ENCODE measurements at regions not wholly inside any gene's neighbourhood (a gene's known extent, or its start where the extent isn't known, plus 50 kb on each side); places are given as distances from the start of the nearest gene placed in this dataset.

DNA sequence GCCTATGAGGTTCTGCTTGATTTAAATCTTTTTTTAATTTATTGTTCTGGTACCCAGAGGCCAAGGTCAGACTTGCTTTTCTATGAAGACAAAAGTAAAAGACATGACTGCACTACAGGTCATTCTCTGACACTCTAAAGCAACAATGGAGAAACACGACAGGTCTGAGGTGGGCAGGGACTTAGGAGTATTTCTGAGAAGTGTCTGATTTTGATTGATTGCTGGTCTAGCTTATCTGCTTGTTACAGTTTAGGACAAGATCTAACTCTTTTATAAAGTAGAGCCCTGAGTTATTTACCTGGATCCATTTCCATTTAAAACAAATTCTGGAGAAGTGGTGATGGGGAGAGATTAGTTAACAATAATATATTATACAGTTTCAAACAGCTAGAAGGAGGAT, 115.2 kb upstream of the STT3B start:
- no peak for TF ChIP-seq POLR2A (IDR thresholded peaks at IDR 0.05)
- TF ChIP-seq, protein P1, sequence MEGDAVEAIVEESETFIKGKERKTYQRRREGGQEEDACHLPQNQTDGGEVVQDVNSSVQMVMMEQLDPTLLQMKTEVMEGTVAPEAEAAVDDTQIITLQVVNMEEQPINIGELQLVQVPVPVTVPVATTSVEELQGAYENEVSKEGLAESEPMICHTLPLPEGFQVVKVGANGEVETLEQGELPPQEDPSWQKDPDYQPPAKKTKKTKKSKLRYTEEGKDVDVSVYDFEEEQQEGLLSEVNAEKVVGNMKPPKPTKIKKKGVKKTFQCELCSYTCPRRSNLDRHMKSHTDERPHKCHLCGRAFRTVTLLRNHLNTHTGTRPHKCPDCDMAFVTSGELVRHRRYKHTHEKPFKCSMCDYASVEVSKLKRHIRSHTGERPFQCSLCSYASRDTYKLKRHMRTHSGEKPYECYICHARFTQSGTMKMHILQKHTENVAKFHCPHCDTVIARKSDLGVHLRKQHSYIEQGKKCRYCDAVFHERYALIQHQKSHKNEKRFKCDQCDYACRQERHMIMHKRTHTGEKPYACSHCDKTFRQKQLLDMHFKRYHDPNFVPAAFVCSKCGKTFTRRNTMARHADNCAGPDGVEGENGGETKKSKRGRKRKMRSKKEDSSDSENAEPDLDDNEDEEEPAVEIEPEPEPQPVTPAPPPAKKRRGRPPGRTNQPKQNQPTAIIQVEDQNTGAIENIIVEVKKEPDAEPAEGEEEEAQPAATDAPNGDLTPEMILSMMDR (IDR thresholded peaks at IDR 0.05): no peak
- no peak for TF ChIP-seq POLR2AphosphoS5 (IDR thresholded peaks at IDR 0.05)

Measured in breast epithelium (tissue), 3 donors.